Retina (tissue), 1 donor: ENCODE measurements at regions not wholly inside any gene's neighbourhood (a gene's known extent, or its start where the extent isn't known, plus 50 kb on each side); places are given as distances from the start of the nearest gene placed in this dataset.
"Not testable (repeated sequence)": the region's sequence is repeated elsewhere in the genome, so short reads cannot be mapped to it uniquely, and the experiment has no call there.

ENCODE experiments used
- DNase-seq: peaks from one replicate; pipeline ENCODE4 v3.0.0-alpha.2; 2016

GRCh38 chr15:81859737-81860516 is 185.9 kb downstream of the MEX3B start:
- DNase-seq, result no peak

- no peak for DNase-seq
Measured at GRCh38 chr15:81858586-81858985, 187.2 kb downstream of the MEX3B start.

GRCh38 chr15:81858136-81858535 is 187.7 kb downstream of the MEX3B start:
- DNase-seq, result no peak

GRCh38 chr15:81856634-81857026 is 189.2 kb downstream of the MEX3B start:
- no peak for DNase-seq

- DNase-seq, result no peak
Measured at GRCh38 chr15:81856001-81856633, 189.7 kb downstream of the MEX3B start.

GRCh38 chr15:81853150-81853748 is 192.6 kb downstream of the MEX3B start:
- DNase-seq, result no peak

- DNase-seq, result no peak
Measured at GRCh38 chr15:81852411-81853149, 193.2 kb downstream of the MEX3B start.

GRCh38 chr15:81851757-81852156 is 194.1 kb downstream of the MEX3B start:
- DNase-seq, result no peak

GRCh38 chr15:81851325-81851724 is 194.5 kb downstream of the MEX3B start:
- DNase-seq, result no peak

- no peak for DNase-seq
Measured at GRCh38 chr15:81849289-81849688, 196.5 kb downstream of the MEX3B start.

- DNase-seq, result no peak
Measured at GRCh38 chr15:81848701-81849100, 197.1 kb downstream of the MEX3B start.

- no peak for DNase-seq
Measured at GRCh38 chr15:81843757-81844407, 201.9 kb downstream of the MEX3B start.

GRCh38 chr15:81843226-81843625 is 202.6 kb downstream of the MEX3B start:
- no peak for DNase-seq

GRCh38 chr15:81839387-81839786 is 206.4 kb downstream of the MEX3B start:
- DNase-seq, result no peak

GRCh38 chr15:81835731-81836130 is 210.1 kb downstream of the MEX3B start:
- DNase-seq, result no peak

- DNase-seq, result no peak
Measured at GRCh38 chr15:81830520-81830919, 215.3 kb downstream of the MEX3B start.

GRCh38 chr15:81829918-81830317 is 215.9 kb downstream of the MEX3B start:
- no peak for DNase-seq

GRCh38 chr15:81828135-81828534 is 217.7 kb downstream of the MEX3B start:
- DNase-seq, result no peak

- DNase-seq, result no peak
Measured at GRCh38 chr15:81825136-81825535, 220.7 kb downstream of the MEX3B start.

- DNase-seq, result not testable (repeated sequence)
Measured at GRCh38 chr15:81822587-81822986, 223.2 kb downstream of the MEX3B start.

- DNase-seq, result no peak
Measured at GRCh38 chr15:81819924-81820635, 225.7 kb downstream of the MEX3B start.

GRCh38 chr15:81814882-81815455 is 230.8 kb downstream of the MEX3B start:
- no peak for DNase-seq
